Skin epidermis (tissue), 12 donors: ENCODE measurements at regions not wholly inside any gene's neighbourhood (a gene's known extent, or its start where the extent isn't known, plus 50 kb on each side); places are given as distances from the start of the nearest gene placed in this dataset.
"Not testable (repeated sequence)": the region's sequence is repeated elsewhere in the genome, so short reads cannot be mapped to it uniquely, and the experiment has no call there.

Source experiments
- H3K27ac ChIP-seq, 21 experiments: fragments of 200-600 bp; sonication (generic) in 11 of 21; one replicate each; pipeline ENCODE4 v1.5.0; 2020; ENCODE audit warnings: mild to moderate bottlenecking in 3 of 21, inconsistent platforms in 2 of 21, moderate library complexity in 2 of 21
- H3K4me3 ChIP-seq, 7 experiments: fragments of 200-600 bp; sonication (generic) in 2 of 7; one replicate each; pipeline ENCODE4 v1.5.0; 2020; ENCODE audit warnings: inconsistent platforms in 2 of 7, mild to moderate bottlenecking in 2 of 7, moderate library complexity in 1 of 7

DNA sequence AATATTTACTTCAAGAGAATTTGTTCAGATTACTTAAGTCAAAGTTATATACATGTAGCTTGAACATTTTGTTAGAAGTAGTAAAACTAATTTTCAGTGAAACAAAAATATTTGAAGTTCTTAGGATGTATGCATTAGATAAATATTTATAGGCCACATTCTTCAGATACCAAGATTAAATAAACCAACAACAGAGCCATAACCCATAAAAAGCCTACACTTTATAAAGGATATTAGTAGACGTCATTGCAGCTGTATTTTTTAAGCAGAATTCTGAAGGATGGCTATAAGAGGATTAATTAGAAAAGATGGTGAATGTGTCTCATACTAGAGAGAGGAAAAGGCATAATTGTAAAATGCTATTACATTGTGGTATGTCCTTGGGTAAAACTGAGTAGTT is 449.7 kb upstream of the ALCAM start:
- Histone ChIP-seq H3K4me3 (no peak overlapping the region), H3K27ac (no peak overlapping the region)

DNA sequence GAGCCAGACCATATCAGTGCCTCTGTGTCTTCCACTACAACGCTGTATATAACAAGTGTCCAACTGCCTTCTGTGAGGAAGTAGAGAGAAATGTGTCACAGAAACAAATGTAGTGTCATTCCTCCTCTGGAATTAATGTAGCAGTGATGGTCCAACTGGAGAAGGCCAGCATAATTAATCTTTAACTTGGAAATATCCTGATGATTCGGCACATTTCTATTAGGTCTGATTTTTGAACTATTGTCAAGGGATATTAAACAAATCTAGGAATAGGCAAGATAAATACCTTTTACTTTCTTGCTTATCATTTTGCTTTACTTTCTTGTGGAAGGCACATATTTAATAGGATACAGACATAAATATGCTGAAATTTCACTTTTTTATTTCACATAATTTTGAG is 446.2 kb upstream of the ALCAM start:
- Histone ChIP-seq H3K4me3 (no peak overlapping the region), H3K27ac (no peak overlapping the region)

DNA sequence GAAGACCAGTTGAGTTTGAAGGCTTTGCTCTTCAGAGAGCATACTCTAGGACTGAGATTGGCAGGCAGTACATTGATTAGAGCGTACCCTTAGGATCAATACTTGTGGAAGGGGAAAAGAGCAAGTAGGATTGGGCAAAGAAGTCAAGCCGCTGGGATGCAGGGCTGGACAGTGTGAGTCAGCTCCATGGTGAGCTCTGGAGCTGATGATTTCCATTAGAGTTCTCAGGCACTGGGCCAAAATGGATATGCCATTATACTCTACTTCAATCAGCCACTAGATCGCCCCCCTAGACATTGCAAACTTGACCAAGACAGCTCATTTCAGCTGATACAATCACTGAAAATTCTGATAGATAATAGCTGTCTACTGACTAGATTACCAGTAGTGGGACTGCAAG is 432.7 kb upstream of the ALCAM start:
- H3K27ac ChIP-seq = no peak overlapping the region
- no peak overlapping the region for H3K4me3 ChIP-seq

DNA sequence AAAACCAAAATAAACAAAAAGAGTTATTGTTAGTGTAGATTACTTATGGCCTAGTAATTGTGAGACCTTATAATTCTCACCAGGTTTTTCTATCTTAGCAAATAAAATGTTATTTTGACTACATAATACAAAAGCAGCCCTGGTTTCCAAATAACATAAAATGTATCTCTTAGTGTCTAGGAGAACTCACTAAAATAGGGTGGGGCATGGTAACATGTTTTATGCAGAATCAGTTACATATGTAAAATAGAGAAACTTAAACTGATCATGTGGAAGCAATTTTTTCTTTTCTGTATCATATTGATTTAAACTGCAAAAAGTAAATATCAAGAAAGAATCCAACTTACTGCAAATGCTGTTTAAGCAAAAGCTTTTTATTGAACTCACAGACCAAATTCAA is 431.1 kb upstream of the ALCAM start:
- no peak overlapping the region for H3K27ac ChIP-seq
- no peak overlapping the region for H3K4me3 ChIP-seq

DNA sequence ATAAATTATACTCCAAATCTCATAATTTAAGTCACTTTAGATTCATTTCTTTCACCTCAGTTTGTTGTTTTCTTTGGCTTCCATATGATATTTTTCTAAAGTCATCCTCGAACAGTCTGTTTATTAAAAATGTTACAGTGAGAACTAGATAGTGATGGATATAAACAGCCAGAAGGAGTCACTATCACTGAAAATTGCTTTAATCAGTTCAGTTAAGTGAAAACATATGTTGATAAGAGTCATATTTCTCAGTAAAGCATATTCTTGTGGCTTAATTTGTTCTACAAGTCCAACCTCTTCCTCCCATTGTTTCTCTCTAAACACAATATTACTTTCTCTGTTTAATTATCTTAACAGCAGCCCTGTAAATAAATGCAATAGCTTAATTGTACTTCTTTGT is 427.5 kb upstream of the ALCAM start:
- H3K4me3 ChIP-seq = no peak overlapping the region
- no peak overlapping the region for H3K27ac ChIP-seq

DNA sequence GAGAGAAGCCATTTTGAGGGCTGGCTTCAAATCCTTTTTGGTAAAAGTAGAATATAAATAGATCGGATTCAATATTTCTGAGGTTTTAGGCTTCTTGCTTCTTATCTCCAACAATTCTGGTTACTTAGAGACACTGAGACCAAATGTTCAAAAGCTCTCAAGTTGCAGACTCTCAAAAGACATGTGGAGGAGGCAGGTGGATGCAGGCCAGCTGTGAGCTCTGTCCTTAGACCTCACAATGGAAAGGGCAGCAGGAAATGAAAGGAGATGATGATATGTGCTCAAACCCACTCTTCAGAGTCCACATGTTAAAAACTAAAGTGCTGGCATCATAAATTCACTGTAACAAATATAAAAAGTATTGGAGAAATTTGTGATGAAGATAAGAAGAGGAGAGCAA is 424.9 kb upstream of the ALCAM start:
- H3K4me3 ChIP-seq = no peak overlapping the region
- H3K27ac ChIP-seq = no peak overlapping the region

DNA sequence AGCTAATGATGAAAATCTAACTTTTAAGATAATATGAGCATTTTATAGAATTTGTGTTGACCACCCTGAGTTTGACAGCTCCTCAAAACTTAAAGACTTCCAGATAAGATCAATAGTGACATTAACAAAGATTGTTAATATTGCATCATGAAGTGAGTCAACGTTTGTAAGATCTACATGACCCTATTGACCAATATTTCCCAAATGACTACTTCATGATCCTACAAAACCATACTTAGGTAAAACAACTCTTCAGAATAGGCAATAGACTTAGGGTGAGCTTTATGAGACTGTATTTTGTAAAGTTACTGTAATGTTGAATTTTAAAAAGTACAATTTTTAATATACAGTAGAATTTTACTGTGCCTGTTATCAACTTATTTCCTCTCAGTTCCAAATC is 422.7 kb upstream of the ALCAM start:
- no peak overlapping the region for H3K27ac ChIP-seq
- H3K4me3 ChIP-seq = no peak overlapping the region

DNA sequence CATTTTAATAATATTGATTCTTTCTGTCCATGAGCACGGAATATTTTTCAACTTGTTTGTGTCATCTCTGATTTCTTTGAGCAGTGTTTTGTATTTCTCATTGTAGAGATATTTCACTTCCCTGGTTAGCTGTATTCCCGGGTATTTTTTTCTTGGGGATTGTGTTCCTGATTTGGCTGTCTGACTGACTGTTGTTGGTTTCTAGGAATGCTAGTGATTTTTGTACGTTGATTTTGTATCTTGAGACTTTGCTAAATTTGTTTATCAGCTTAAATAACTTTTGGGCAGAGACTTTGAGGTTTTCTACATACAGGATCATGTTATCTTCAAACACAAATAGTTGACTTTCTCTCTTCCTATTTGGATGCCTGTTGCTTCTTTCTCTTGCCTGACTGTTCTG is 418.8 kb upstream of the ALCAM start:
- H3K4me3 ChIP-seq = no peak overlapping the region

DNA sequence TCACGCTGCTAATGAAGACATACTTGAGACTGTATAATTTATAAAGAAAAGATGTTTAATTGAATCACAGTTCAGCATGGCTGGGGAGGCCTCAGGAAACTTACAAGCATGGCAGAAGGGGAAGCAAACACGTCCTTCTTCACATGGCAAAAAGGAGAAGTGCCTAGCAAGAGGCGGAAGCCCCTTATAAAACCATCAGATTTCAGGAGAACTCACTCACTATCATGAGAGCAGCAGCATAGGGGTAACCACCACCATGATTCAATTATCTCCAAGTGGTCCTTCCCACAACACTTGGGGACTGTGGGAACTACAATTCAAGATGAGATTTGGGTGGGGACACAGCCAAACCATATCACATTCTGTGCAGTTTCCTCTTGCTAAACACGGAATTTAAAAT is 416.9 kb upstream of the ALCAM start:
- not testable (repeated sequence) for H3K4me3 ChIP-seq

More for the DNA sequence above, 418.8 kb upstream of the ALCAM start:
- no peak overlapping the region for H3K27ac ChIP-seq

DNA sequence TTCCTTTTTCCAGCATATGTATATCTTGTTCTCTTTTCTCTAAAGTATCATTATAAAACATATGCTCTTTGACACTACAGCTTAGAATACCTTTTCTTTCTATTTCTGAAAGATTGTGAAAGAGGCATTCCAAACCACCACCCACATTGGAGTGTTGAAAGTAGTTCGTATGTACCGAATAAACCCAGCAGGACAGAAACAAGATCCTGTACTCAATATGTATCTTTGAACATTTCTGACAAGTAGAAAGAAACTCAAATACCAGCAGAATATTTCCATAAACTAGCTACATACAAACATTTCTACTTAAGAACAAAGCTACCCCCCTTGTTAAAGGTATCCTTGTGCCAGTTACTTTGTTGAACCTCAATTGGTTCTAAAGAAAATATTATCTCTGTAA is 415.3 kb upstream of the ALCAM start:
- no peak overlapping the region for H3K4me3 ChIP-seq
- H3K27ac ChIP-seq = no peak overlapping the region

More for the DNA sequence above, 416.9 kb upstream of the ALCAM start:
- not testable (repeated sequence) for H3K27ac ChIP-seq

DNA sequence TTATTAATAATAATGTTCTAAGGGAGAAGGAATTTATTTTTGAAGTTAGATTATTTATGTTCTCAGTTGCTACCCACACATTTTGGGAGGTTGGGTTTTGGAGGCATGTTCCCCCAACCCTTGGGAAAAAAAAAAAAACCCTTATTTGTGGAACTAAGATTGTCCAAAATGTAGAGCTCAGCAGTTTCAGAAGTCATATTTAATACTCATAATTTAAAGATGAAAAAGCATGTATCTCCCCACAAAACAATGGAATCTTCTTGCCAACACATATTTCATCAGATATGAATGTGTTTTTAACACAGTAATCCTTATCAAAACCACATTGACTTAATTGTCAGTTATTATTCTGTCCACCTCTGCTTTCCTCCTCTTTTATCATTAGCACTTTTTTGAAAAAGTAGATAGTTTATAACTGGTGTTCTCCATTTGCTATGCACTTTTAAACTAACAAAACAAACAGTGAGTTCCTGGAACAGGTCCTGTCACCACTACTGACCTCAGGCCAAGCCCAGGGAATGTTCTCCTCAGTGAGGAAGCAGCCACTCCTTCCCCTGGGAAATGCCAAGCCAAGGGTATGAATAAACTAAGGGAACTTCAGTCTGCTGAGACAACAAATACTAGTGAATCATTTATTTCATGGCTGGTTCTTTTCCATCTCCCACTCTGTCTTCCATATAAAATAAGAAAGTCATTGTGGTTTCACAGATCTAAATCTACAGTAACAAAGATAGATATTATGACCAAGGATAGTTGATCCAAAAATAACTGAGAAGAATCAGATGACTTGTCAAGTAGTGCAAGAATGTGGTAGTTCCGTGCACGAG is 414.4 kb upstream of the ALCAM start:
- Histone ChIP-seq H3K4me3 (no peak overlapping the region), H3K27ac (no peak overlapping the region)

DNA sequence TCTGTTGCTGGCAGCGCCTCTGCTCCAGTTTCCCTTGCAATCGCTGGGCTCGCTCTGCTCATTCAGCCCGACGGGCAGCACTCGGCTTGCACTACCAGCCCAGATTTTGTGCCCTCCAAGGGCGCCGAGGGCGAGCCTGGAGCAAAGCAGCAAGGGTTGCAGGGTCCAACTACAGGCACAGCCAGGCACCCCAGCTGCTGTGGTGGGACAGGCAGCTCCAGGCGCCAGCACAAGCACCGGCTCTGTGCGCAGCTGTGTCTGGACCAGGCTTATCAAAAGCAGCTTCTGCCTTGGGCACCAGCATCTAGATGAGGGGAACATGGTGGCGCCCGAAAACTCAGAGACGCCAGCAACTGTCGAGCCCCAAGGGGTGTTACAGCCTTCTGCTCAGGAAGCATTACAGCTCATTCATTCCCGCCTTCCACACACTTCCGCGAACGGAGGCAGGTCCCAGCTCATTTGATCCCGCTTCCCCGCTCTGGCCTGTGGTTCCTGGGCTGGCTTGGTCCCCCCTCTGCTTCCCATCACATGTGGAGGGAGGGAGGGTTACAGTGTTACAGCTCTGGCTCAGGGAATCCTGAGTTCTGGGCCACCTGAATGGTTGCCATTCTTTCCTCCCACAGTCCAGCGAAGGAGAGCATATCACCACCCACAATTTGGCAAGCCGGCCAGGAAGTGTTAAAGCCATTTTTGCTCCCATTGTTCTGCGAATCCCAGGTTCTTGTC is 409.9 kb upstream of the ALCAM start:
- Histone ChIP-seq H3K27ac (no peak overlapping the region), H3K4me3 (no peak overlapping the region)

DNA sequence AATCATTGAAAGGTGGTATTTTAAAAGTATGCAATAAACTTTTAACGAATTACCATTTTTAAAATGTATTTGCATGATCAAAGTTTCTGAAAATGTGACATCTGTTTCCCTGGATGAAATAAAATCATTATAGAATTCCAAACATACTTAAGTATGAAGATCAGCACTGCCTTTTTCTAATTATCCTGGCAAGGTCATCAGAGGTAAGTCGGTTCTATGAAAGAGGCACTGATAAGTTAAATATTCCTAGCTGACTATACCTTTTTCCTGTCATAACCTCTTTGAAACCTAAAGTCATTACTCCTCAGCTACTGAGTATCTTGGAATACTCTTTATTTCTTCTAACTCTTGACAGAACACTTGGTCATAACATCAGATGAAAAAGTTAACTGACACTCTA is 406.1 kb upstream of the ALCAM start:
- no peak overlapping the region for H3K4me3 ChIP-seq
- no peak overlapping the region for H3K27ac ChIP-seq

DNA sequence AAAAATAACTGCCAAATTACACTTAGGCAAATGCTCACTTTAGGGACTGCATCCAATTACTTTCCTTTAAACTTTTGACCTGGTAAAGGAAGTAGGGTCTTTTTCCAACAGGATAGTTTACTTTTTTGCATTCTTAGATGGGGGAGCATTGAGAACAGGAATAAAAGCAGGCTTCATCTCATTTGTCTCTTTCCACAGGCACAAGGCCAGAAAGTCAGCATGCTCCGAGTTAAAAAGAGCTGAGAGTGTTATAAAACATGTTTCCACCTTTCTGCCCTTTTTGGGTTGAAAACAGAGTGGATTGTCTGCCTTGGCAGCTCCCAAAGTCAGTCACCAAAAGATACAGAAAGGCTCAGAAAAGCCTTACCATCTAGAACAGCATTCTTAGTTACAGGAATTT is 404.9 kb upstream of the ALCAM start:
- Histone ChIP-seq H3K4me3 (no peak overlapping the region), H3K27ac (no peak overlapping the region)

DNA sequence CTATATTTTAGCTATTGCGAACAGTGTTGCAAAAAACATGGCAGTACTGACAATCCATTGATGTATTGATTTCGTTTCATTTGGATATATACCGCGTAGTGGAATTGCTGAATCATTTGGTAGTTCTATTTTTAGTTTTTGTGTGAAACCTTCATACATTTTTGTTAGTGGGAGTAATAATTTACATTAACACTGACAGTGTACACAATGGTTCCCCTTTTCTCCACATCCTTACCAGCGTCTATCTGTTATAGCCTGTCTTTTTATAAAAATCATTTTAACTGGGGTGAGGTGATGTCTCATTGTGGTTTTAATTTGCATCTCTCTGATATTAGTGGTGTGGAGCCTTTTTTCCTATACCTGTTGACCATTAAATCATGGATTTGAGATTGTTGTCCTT is 392.4 kb upstream of the ALCAM start:
- Histone ChIP-seq H3K27ac (no peak overlapping the region), H3K4me3 (no peak overlapping the region)

DNA sequence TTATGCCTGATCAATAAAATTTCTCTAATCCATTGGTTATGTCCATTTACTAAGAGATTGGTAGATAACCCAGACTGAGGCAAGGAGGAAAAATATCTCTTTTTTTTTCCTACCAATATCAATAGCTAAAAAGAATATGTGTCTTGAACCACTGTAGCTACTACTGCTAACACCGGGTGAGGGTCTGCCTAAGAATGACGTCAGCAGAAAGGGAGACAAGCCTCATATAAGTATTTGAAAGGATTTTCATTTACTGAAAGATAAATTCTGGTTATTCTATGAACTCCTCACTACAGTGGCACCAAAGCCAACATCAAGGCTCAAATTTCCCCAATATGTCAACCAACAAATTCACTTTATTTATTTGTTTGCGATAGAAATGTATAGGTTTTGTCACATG is 389.0 kb upstream of the ALCAM start:
- no peak overlapping the region for H3K4me3 ChIP-seq
- H3K27ac ChIP-seq = no peak overlapping the region

DNA sequence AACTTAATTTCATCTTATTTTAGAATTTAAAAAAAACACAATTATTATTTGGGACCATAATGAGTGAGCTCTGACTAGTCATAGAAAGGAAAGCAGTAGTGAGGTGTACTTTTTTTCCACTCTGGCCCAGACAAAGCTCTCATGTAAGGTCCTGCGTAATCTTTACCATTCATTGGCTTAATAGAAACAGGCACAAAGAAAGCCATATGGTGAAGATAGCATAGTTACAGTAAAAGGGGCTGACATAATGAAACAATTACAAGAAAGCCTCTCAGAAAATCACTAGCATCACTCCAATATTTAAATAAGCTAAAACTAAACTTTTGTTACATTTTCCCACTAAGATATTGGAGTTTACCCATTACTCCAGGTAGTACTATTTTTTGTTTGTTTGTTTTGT is 384.6 kb upstream of the ALCAM start:
- Histone ChIP-seq H3K27ac (no peak overlapping the region), H3K4me3 (no peak overlapping the region)

DNA sequence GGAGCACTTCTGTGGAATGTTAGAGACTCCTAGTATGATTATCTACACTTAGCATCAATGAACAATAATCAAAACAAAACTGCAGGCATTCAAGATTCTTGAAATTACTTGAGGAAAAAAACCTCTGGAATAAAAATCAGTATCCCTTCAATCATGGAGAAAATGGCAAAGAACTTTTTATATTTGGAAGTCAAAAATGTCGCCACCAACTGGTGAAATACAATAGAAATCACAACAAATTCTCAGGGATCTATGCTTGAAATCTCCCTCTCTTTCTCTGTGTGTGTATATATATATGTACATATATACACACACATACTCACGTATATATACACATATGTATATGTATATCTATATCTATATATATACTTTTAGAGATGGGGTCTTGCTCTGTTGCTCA is 378.9 kb upstream of the ALCAM start:
- Histone ChIP-seq H3K27ac (no peak overlapping the region), H3K4me3 (no peak overlapping the region)

DNA sequence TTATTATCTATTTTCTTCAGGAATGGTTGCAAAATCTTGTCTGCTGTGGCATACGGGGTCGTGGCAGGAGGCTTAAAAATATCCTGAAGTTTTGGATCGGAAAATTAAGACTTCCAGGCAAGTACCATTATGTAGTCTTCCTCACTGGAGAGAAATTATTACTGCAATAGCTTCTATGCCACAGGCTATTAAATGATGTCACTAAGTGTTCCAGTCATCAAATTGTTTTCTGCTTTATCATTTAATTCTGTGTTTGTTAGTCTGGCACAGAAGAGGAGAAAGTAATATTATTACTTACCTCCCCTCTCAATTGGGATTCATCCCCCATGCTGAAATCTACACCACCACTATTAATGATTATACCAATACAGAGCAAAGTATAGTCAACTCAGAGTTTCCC is 378.2 kb upstream of the ALCAM start:
- Histone ChIP-seq H3K4me3 (no peak overlapping the region), H3K27ac (no peak overlapping the region)

DNA sequence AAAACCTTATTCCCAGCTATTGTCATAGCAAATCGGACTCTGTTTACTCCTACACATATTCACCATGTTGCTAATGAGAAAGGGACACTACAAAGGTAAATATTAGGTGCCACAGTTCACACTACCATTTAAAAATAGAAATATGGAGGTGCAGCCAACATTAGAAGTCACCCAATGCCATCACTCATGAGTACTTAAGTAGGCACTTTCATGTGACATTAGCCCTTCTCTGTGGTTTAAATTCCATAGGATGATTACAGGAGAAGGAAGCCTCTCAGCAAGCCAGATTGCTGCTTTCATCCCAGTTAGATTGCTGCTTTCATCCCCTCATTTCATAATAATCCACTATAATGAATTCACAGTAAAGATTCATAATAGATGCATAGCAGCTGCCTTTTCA is 376.8 kb upstream of the ALCAM start:
- Histone ChIP-seq H3K27ac (no peak overlapping the region), H3K4me3 (no peak overlapping the region)

DNA sequence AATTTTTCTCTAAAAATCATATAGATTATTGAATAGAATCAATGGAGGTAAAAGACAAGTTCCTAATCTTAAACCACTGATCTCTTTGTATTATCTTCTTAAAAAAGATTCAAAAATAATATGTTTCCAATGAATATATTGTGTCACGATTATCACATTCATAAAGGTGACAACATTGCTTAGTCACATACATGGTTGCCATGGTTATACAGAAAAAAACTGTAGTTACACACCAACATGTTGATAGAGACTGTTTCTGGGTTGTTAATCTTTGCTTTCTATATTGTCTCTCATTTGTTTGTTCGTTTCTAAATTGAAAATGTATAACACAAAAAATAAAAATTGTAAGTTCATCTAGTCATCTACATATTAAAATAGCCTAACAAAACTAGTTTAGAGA is 376.0 kb upstream of the ALCAM start:
- Histone ChIP-seq H3K4me3 (no peak overlapping the region), H3K27ac (no peak overlapping the region)

DNA sequence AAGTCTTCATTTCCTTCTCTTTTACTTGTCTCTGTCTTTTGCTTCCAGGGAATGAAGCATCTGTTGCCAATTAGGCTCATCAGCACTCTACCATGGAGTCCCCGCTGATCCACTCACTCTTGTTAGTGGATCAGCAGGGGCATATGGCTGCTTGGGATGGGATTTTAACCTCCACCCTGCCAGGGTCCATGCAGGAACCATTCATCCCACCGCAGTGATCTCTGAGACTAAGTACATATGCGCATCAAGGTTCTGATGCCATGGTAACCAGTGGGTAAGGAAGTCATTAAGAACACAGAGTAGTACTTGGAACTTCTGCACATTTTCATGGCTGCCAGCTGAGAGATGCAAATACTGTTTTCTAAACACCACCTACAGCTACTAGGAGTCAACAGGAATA is 374.0 kb upstream of the ALCAM start:
- H3K27ac ChIP-seq = no peak overlapping the region

More for the DNA sequence above, 374.0 kb upstream of the ALCAM start:
- H3K4me3 ChIP-seq = no peak overlapping the region
